ENCODE measurements at regions not wholly inside any gene's neighbourhood (a gene's known extent, or its start where the extent isn't known, plus 50 kb on each side); places are given as distances from the start of the nearest gene placed in this dataset.

GRCh38 chr5:72628771-72629371, 121.7 kb upstream of the ZNF366 start:
- DNase-seq = no peak
- Histone ChIP-seq H3K27ac (no peak overlapping the region), H3K27me3 (no peaks in the 10 kb centered on the region), H3K4me3 (no peak overlapping the region), H3K4me1 (peaks cover 0 to 6% (median 0%) of the 10 kb centered on the region in 12 donors), H3K9me3 (no peaks in the 10 kb centered on the region), H3K36me3 (no peaks in the 10 kb centered on the region)
- intact Hi-C loops (cut with DNase I) = loop anchor here in 1 of 10 donors (10.0 kb wide), 1 partner anchor 46 kb away; no protein-coding TSS in a partner anchor
- 77 to 94% (median 89%) methylated on average over 2 of the region's 2 CpGs for WGBS, 4 donors
- no peak for ATAC-seq
- TF ChIP-seq, protein P1, sequence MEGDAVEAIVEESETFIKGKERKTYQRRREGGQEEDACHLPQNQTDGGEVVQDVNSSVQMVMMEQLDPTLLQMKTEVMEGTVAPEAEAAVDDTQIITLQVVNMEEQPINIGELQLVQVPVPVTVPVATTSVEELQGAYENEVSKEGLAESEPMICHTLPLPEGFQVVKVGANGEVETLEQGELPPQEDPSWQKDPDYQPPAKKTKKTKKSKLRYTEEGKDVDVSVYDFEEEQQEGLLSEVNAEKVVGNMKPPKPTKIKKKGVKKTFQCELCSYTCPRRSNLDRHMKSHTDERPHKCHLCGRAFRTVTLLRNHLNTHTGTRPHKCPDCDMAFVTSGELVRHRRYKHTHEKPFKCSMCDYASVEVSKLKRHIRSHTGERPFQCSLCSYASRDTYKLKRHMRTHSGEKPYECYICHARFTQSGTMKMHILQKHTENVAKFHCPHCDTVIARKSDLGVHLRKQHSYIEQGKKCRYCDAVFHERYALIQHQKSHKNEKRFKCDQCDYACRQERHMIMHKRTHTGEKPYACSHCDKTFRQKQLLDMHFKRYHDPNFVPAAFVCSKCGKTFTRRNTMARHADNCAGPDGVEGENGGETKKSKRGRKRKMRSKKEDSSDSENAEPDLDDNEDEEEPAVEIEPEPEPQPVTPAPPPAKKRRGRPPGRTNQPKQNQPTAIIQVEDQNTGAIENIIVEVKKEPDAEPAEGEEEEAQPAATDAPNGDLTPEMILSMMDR (IDR thresholded peaks at IDR 0.05) = no peak
- no peak for TF ChIP-seq POLR2A (IDR thresholded peaks at IDR 0.05)

GRCh38 chr5:72625332-72625731, 118.1 kb upstream of the ZNF366 start:
- Histone ChIP-seq H3K36me3 (no peaks in the 10 kb centered on the region), H3K27ac (no peak overlapping the region), H3K27me3 (no peaks in the 10 kb centered on the region), H3K4me3 (no peak overlapping the region), H3K4me1 (peaks cover 0 to 10% (median 0%) of the 10 kb centered on the region in 12 donors), H3K9me3 (no peaks in the 10 kb centered on the region)
- TF ChIP-seq, protein P1 (IDR thresholded peaks at IDR 0.05) = no peak
- no peak for TF ChIP-seq POLR2A (IDR thresholded peaks at IDR 0.05)
- DNase-seq = no peak
- ATAC-seq = no peak
- intact Hi-C loops (cut with DNase I) = loop anchor here in 1 of 10 donors (10.0 kb wide), 1 partner anchor 49 kb away; no protein-coding TSS in a partner anchor

DNA sequence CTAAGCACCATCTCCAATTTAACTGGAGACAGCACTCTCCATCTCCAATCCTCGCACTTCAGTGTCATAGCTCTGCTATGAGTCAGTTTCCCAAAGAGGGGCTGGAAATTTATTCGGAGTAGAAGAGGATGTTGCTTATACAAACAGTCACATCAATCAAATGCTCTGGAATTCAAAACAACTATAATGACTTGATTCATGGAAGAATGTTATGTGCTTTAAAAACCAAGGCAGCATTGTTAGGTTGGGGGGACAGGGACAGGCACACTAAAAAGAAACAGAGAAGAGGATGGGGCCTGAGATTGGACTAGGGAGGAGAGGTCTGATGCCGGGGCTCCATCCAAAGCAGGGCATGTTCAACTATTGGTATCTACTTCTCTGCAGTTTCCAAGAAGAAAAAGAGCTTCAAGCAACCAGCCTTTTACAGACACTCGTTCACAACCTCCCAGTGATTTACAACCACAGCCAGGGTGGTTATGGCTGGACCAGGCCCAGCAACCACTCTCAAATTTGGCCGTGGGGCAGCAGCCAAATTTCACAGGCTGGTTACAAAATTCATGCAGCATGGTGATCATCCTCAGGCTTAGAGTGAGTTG, 117.5 kb upstream of the ZNF366 start:
- DNase-seq = peak in 2 of 5 donors; percentile 31 to 45
- peaks cover 0 to 10% (median 0%) of the 10 kb centered on the region in 12 donors for H3K4me1 ChIP-seq
- no peaks in the 10 kb centered on the region for H3K36me3 ChIP-seq
- H3K27me3 ChIP-seq = no peaks in the 10 kb centered on the region
- H3K27ac ChIP-seq = peak overlapping the region in 1 of 12 donors; percentile 41
- ATAC-seq = peak in 2 of 4 donors; percentile 37 to 49
- no peaks in the 10 kb centered on the region for H3K9me3 ChIP-seq
- TF ChIP-seq POLR2A (IDR thresholded peaks at IDR 0.05) = no peak
- TF ChIP-seq, protein P1 (IDR thresholded peaks at IDR 0.05) = no peak
- H3K4me3 ChIP-seq = no peak overlapping the region
- intact Hi-C loops (cut with DNase I) = loop anchor here in 1 of 10 donors (10.0 kb wide), 1 partner anchor 50 kb away; no protein-coding TSS in a partner anchor
- 40 to 52% (median 40%) methylated on average over 5 of the region's 5 CpGs for WGBS, 4 donors

- no peak overlapping the region for H3K27ac ChIP-seq
These were observed 116.7 kb upstream of the ZNF366 start for GRCh38 chr5:72623936-72624335.

More at GRCh38 chr5:72623936-72624335, 116.7 kb upstream of the ZNF366 start:
- no peak for TF ChIP-seq POLR2A (IDR thresholded peaks at IDR 0.05)
- TF ChIP-seq, protein P1 (IDR thresholded peaks at IDR 0.05) = no peak
- intact Hi-C loops (cut with DNase I) = loop anchor here in 1 of 10 donors (10.0 kb wide), 1 partner anchor 51 kb away; no protein-coding TSS in a partner anchor
- DNase-seq = no peak
- Histone ChIP-seq H3K4me3 (no peak overlapping the region), H3K27me3 (no peaks in the 10 kb centered on the region), H3K36me3 (no peaks in the 10 kb centered on the region), H3K9me3 (no peaks in the 10 kb centered on the region), H3K4me1 (peaks cover 0 to 10% (median 0%) of the 10 kb centered on the region in 12 donors)
- ATAC-seq = no peak
- WGBS, 4 donors = 65 to 84% (median 71%) methylated on average over 2 of the region's 2 CpGs
